Transverse colon (tissue), 3 donors: ENCODE measurements at regions not wholly inside any gene's neighbourhood (a gene's known extent, or its start where the extent isn't known, plus 50 kb on each side); places are given as distances from the start of the nearest gene placed in this dataset.

Source experiments
- CTCF ChIP-seq, 5 experiments: fragments of 200-600 bp in 3 of 5; fragments of 450-650 bp in 2 of 5; sonication (generic) in 3 of 5; IDR thresholded peaks; 1 replicate in 2 of 5; 2 replicates in 3 of 5; pipeline ENCODE4 v1.5.1; 2016 to 2017; ENCODE audit warnings: antibody characterized with exemption in 5 of 5, inconsistent platforms in 3 of 5, mild to moderate bottlenecking in 2 of 5, moderate library complexity in 1 of 5
- EP300 ChIP-seq: sonication (generic); formaldehyde crosslinking; IDR thresholded peaks from one replicate; pipeline ENCODE4 v1.6.1; 2017; ENCODE audit warnings: antibody characterized with exemption, low read depth

GRCh38 chr7:16318463-16318862 lies 102.9 kb downstream of the CRPPA start:
- TF ChIP-seq CTCF (IDR thresholded peaks at IDR 0.05), result no peak
- no peak for TF ChIP-seq EP300
